HCT116 (cell line): ENCODE measurements at regions not wholly inside any gene's neighbourhood (a gene's known extent, or its start where the extent isn't known, plus 50 kb on each side); places are given as distances from the start of the nearest gene placed in this dataset.

ENCODE experiments used
- ATAC-seq: fragments of 200-7000 bp; cut with Tn5 transposase; 2 replicates; pipeline ENCODE4 v1.9.1; 2020; ENCODE audit warnings: mild to moderate bottlenecking, moderate library complexity
- BruUV-seq: library from RNA; stranded (reverse); fragments of 400-500 nt; replicated peaks from 2 replicates; lab custom pipeline; 2021; lab: Mats Ljungman, UMichigan
- CTCF ChIA-PET: fragments of 300-600 bp; sonication (Branson Sonifier 250); formaldehyde crosslinking; loops from one replicate; lab custom pipeline; 2021; ENCODE audit warnings: antibody characterized with exemption; lab: Charles Lee
- POLR2A ChIA-PET: fragments of 300-600, 350-600 bp; sonication (Branson Sonifier 250); formaldehyde crosslinking; loops from one replicate; lab custom pipeline; 2021; ENCODE audit warnings: antibody characterized with exemption; lab: Charles Lee
- RAD21 ChIA-PET, 2 experiments: fragments of 300-600 bp; sonication (Branson Sonifier 250); formaldehyde crosslinking; loops; one replicate each; lab custom pipeline; 2023; ENCODE audit warnings: low total read pairs in 2 of 2; ENCODE audit not compliant: uncharacterized antibody in 2 of 2, unreplicated experiment in 2 of 2, low non-redundant PET in 1 of 2; lab: Charles Lee
- DNase-seq: peaks from one replicate; pipeline ENCODE4 v3.0.0-alpha.2; 2010; ENCODE audit warnings: low read depth, low spot score
- H2AFZ ChIP-seq: fragments of 200-600 bp; shearing (Covaris generic), sonication (generic); 2 replicates; pipeline ENCODE4 v1.6.1; 2017; ENCODE audit warnings: low read depth, mixed run types, mixed read lengths, antibody characterized with exemption, low read length; ENCODE audit not compliant: poor library complexity, severe bottlenecking
- H3K27ac ChIP-seq: 2 replicates; pipeline ENCODE4 v1.5.1; 2012; ENCODE audit warnings: low read depth, low read length
- H3K27me3 ChIP-seq: fragments of 200-600 bp; sonication (generic); 2 replicates; pipeline ENCODE4 v1.6.1; 2016; ENCODE audit warnings: mixed run types, low read length, mixed read lengths; ENCODE audit not compliant: insufficient read depth
- H3K36me3 ChIP-seq, 2 experiments: fragments of 200-500 bp in 1 of 2; fragments of 200-600 bp in 1 of 2; sonication (Bioruptor generic) in 1 of 2; sonication (generic) in 1 of 2; 2 replicates each; pipeline versions ENCODE4 v1.5.1 to v1.6.1; 2014 to 2016; ENCODE audit warnings: low read length in 2 of 2, inconsistent platforms in 1 of 2, mixed read lengths in 1 of 2, mixed run types in 1 of 2; ENCODE audit not compliant: insufficient read depth in 2 of 2, control insufficient read depth in 1 of 2
- H3K4me1 ChIP-seq, 2 experiments: fragments of 200-600 bp in 1 of 2; sonication (generic) in 1 of 2; 2 replicates each; pipeline versions ENCODE4 v1.5.1 to v1.6.1; 2012 to 2017; ENCODE audit warnings: low read length in 2 of 2, inconsistent platforms in 1 of 2, mild to moderate bottlenecking in 1 of 2, mixed read lengths in 1 of 2, mixed run types in 1 of 2, moderate library complexity in 1 of 2; ENCODE audit not compliant: insufficient read depth in 2 of 2, control insufficient read depth in 1 of 2
- H3K4me2 ChIP-seq: fragments of 200-600 bp; sonication (generic); 2 replicates; pipeline ENCODE4 v1.6.1; 2017; ENCODE audit warnings: mixed run types, low read length, mixed read lengths
- H3K4me3 ChIP-seq, 2 experiments: fragments of 200-600 bp in 1 of 2; sonication (generic) in 1 of 2; replicated peaks in 1 of 2; 2 replicates each; pipeline ENCODE4 v1.5.1; 2011 to 2016; ENCODE audit warnings: low read length in 2 of 2, control low read depth in 1 of 2, low read depth in 1 of 2, mild to moderate bottlenecking in 1 of 2, mixed read lengths in 1 of 2, mixed run types in 1 of 2
- H3K79me2 ChIP-seq: fragments of 200-600 bp; sonication (generic); 2 replicates; pipeline ENCODE4 v1.6.1; 2017; ENCODE audit warnings: mild to moderate bottlenecking, mixed run types, low read length, moderate library complexity, mixed read lengths; ENCODE audit not compliant: insufficient read depth
- H3K9ac ChIP-seq: fragments of 200-600 bp; sonication (generic); 2 replicates; pipeline ENCODE4 v1.6.1; 2016; ENCODE audit warnings: low read length, mixed read lengths
- H3K9me2 ChIP-seq: fragments of 200-600 bp; sonication (generic), shearing (Covaris generic); 2 replicates; pipeline ENCODE4 v1.6.1; 2017; ENCODE audit warnings: mixed run types, mild to moderate bottlenecking, moderate library complexity; ENCODE audit not compliant: insufficient read depth
- H3K9me3 ChIP-seq, 2 experiments: fragments of 200-500 bp in 1 of 2; fragments of 200-600 bp in 1 of 2; sonication (Bioruptor generic) in 1 of 2; sonication (generic) in 1 of 2; 2 replicates each; pipeline ENCODE4 v1.6.1; 2014 to 2017; ENCODE audit warnings: low read length in 2 of 2, mixed read lengths in 2 of 2, inconsistent platforms in 1 of 2, low read depth in 1 of 2, mild to moderate bottlenecking in 1 of 2, mixed run types in 1 of 2, moderate library complexity in 1 of 2; ENCODE audit not compliant: control insufficient read depth in 1 of 2, insufficient read depth in 1 of 2
- H4K20me1 ChIP-seq: fragments of 200-600 bp; sonication (generic), shearing (Covaris generic); 2 replicates; pipeline ENCODE4 v1.6.1; 2017; ENCODE audit warnings: mixed run types, mild to moderate bottlenecking, moderate library complexity; ENCODE audit not compliant: insufficient read depth
- ELF1 ChIP-seq: IDR thresholded peaks from 2 replicates; pipeline ENCODE4 v1.6.1; 2012; ENCODE audit warnings: low read depth, borderline replicate concordance
- EZH2 ChIP-seq: fragments of 200-600 bp; sonication (generic); IDR thresholded peaks from 2 replicates; pipeline ENCODE4 v1.6.1; 2017; ENCODE audit warnings: antibody characterized with exemption, mixed run types
- FOSL1 ChIP-seq: IDR thresholded peaks from 2 replicates; pipeline ENCODE4 v1.6.1; 2012; ENCODE audit warnings: low read depth
- RAD21 ChIP-seq: IDR thresholded peaks from 2 replicates; pipeline ENCODE4 v1.6.1; 2012; ENCODE audit warnings: low read depth, mild to moderate bottlenecking
- SRF ChIP-seq: IDR thresholded peaks from 2 replicates; pipeline ENCODE4 v1.6.1; 2012; ENCODE audit warnings: low read depth
- ZNF274 ChIP-seq: fragments of 200-500 bp; sonication (Bioruptor generic); IDR thresholded peaks from 2 replicates; pipeline ENCODE4 v1.6.1; 2014; ENCODE audit warnings: mild to moderate bottlenecking, low read depth, low read length, inconsistent platforms
- intact Hi-C: fragments of 100-400 bp; cut with micrococcal nuclease; formaldehyde crosslinking; loops from 2 replicates; pipeline ENCODE4 v1.10.0; 2022
- TF ChIP-seq, protein P1 (sequence below): IDR thresholded peaks from 2 replicates; pipeline ENCODE4 v1.6.1; 2012; ENCODE audit warnings: low read depth
- TF ChIP-seq, protein P2 (sequence below), 3 experiments: fragments of 200-600 bp in 1 of 3; sonication (generic) in 1 of 3; IDR thresholded peaks in 2 of 3; conservative IDR thresholded peaks in 1 of 3; 2 replicates each; pipeline ENCODE4 v1.5.1; 2012 to 2017; ENCODE audit warnings: low read depth in 2 of 3, low read length in 2 of 3, antibody characterized with exemption in 1 of 3, borderline replicate concordance in 1 of 3, control low read depth in 1 of 3, mild to moderate bottlenecking in 1 of 3, mixed read lengths in 1 of 3, mixed run types in 1 of 3, moderate library complexity in 1 of 3; ENCODE audit not compliant: insufficient read depth in 1 of 3

DNA sequence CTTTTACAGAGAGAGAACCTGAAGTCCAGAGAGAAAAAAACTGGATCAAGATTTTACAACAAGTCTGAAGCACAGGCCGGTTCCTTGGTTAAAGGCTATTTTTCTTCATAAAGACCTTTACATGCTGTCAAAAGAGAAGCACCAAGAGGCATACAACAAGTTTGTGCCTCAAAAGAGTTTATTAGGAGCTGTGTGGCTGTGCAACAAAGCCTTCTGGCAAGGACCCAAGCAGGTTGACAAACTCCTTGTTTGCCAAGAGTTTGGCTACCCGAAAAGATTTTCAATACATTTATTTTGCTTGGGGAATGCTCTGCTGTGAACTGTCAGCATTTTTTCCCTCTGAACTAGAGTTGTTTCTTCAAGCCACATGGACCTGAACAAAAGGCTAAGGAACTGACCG, 202.9 kb upstream of the RAD23B start:
- ChIA-PET POLR2A (no interaction called here), CTCF (no interaction called here), RAD21 (no interaction called here)
- Histone ChIP-seq H3K4me2 (no peak overlapping the region), H3K36me3 (no peaks in the 10 kb centered on the region), H3K9me2 (no peaks in the 10 kb centered on the region), H3K27ac (no peak overlapping the region), H3K9ac (no peak overlapping the region), H3K79me2 (no peaks in the 10 kb centered on the region), H3K4me3 (no peak overlapping the region), H3K4me1 (no peaks in the 10 kb centered on the region), H4K20me1 (no peaks in the 10 kb centered on the region), H3K27me3 (no peaks in the 10 kb centered on the region), H3K9me3 (no peaks in the 10 kb centered on the region), H2AFZ (no peak overlapping the region)
- intact Hi-C loops, result no loop called here
- BruUV-seq, result no TSS peak
- TF ChIP-seq ELF1, result no peak
- no peak for TF ChIP-seq FOSL1
- no peak for TF ChIP-seq SRF
- TF ChIP-seq, protein P1, sequence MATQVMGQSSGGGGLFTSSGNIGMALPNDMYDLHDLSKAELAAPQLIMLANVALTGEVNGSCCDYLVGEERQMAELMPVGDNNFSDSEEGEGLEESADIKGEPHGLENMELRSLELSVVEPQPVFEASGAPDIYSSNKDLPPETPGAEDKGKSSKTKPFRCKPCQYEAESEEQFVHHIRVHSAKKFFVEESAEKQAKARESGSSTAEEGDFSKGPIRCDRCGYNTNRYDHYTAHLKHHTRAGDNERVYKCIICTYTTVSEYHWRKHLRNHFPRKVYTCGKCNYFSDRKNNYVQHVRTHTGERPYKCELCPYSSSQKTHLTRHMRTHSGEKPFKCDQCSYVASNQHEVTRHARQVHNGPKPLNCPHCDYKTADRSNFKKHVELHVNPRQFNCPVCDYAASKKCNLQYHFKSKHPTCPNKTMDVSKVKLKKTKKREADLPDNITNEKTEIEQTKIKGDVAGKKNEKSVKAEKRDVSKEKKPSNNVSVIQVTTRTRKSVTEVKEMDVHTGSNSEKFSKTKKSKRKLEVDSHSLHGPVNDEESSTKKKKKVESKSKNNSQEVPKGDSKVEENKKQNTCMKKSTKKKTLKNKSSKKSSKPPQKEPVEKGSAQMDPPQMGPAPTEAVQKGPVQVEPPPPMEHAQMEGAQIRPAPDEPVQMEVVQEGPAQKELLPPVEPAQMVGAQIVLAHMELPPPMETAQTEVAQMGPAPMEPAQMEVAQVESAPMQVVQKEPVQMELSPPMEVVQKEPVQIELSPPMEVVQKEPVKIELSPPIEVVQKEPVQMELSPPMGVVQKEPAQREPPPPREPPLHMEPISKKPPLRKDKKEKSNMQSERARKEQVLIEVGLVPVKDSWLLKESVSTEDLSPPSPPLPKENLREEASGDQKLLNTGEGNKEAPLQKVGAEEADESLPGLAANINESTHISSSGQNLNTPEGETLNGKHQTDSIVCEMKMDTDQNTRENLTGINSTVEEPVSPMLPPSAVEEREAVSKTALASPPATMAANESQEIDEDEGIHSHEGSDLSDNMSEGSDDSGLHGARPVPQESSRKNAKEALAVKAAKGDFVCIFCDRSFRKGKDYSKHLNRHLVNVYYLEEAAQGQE, result no peak
- TF ChIP-seq RAD21, result no peak
- TF ChIP-seq, protein P2, sequence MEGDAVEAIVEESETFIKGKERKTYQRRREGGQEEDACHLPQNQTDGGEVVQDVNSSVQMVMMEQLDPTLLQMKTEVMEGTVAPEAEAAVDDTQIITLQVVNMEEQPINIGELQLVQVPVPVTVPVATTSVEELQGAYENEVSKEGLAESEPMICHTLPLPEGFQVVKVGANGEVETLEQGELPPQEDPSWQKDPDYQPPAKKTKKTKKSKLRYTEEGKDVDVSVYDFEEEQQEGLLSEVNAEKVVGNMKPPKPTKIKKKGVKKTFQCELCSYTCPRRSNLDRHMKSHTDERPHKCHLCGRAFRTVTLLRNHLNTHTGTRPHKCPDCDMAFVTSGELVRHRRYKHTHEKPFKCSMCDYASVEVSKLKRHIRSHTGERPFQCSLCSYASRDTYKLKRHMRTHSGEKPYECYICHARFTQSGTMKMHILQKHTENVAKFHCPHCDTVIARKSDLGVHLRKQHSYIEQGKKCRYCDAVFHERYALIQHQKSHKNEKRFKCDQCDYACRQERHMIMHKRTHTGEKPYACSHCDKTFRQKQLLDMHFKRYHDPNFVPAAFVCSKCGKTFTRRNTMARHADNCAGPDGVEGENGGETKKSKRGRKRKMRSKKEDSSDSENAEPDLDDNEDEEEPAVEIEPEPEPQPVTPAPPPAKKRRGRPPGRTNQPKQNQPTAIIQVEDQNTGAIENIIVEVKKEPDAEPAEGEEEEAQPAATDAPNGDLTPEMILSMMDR (IDR thresholded peaks at IDR 0.05 in 2 of 3, conservative IDR thresholded peaks at IDR 0.05 in 1 of 3; ENCODE audit: borderline replicate concordance in 1 of 3, insufficient read depth in 1 of 3, low read depth in 2 of 3, low read length in 2 of 3), result no peak
- TF ChIP-seq EZH2, result no peak
- TF ChIP-seq ZNF274, result no peak
- ATAC-seq (no peak), DNase-seq (no peak)
